ENCODE measurements at regions not wholly inside any gene's neighbourhood (a gene's known extent, or its start where the extent isn't known, plus 50 kb on each side); places are given as distances from the start of the nearest gene placed in this dataset.

- no peak for TF ChIP-seq CTCF (IDR thresholded peaks at IDR 0.05; ENCODE audit: insufficient read depth, low read length, poor library complexity, severe bottlenecking)
- Histone ChIP-seq H3K27me3 (ENCODE audit: control insufficient read depth, insufficient read depth, low read length) (no peaks in the 10 kb centered on the region), H3K36me3 (ENCODE audit: control insufficient read depth, insufficient read depth, low read length) (no peaks in the 10 kb centered on the region), H3K4me3 (ENCODE audit: low read depth, low read length) (no peak overlapping the region)
- no peak for DNase-seq (ENCODE audit: low read depth)
Measured at GRCh38 chr4:25563071-25563564, 92.5 kb upstream of the SLC34A2 start.

- no peak for DNase-seq (ENCODE audit: low read depth)
- H3K4me3 ChIP-seq (ENCODE audit: low read depth, low read length), result no peak overlapping the region
Measured at GRCh38 chr4:25564836-25565235, 90.8 kb upstream of the SLC34A2 start.

GRCh38 chr4:25567253-25567652, 88.4 kb upstream of the SLC34A2 start:
- DNase-seq (ENCODE audit: low read depth), result no peak
- Histone ChIP-seq H3K27me3 (ENCODE audit: control insufficient read depth, insufficient read depth, low read length) (no peaks in the 10 kb centered on the region), H3K4me3 (ENCODE audit: low read depth, low read length) (no peak overlapping the region), H3K36me3 (ENCODE audit: control insufficient read depth, insufficient read depth, low read length) (no peaks in the 10 kb centered on the region)
- no peak for TF ChIP-seq CTCF (IDR thresholded peaks at IDR 0.05; ENCODE audit: insufficient read depth, low read length, poor library complexity, severe bottlenecking)

More at GRCh38 chr4:25564836-25565235, 90.8 kb upstream of the SLC34A2 start:
- TF ChIP-seq CTCF (IDR thresholded peaks at IDR 0.05; ENCODE audit: insufficient read depth, low read length, poor library complexity, severe bottlenecking), result no peak
- no peaks in the 10 kb centered on the region for H3K27me3 ChIP-seq (ENCODE audit: control insufficient read depth, insufficient read depth, low read length)
- H3K36me3 ChIP-seq (ENCODE audit: control insufficient read depth, insufficient read depth, low read length), result no peaks in the 10 kb centered on the region

GRCh38 chr4:25569716-25570115, 85.9 kb upstream of the SLC34A2 start:
- no peak for TF ChIP-seq CTCF (IDR thresholded peaks at IDR 0.05; ENCODE audit: insufficient read depth, low read length, poor library complexity, severe bottlenecking)
- Histone ChIP-seq H3K27me3 (ENCODE audit: control insufficient read depth, insufficient read depth, low read length) (no peaks in the 10 kb centered on the region), H3K4me3 (ENCODE audit: low read depth, low read length) (no peak overlapping the region), H3K36me3 (ENCODE audit: control insufficient read depth, insufficient read depth, low read length) (no peaks in the 10 kb centered on the region)
- no peak for DNase-seq (ENCODE audit: low read depth)

GRCh38 chr4:25575611-25576010, 80.0 kb upstream of the SLC34A2 start:
- no peak for TF ChIP-seq CTCF (IDR thresholded peaks at IDR 0.05; ENCODE audit: insufficient read depth, low read length, poor library complexity, severe bottlenecking)
- H3K27me3 ChIP-seq (ENCODE audit: control insufficient read depth, insufficient read depth, low read length), result no peaks in the 10 kb centered on the region
- no peak for DNase-seq (ENCODE audit: low read depth)
- H3K4me3 ChIP-seq (ENCODE audit: low read depth, low read length), result no peak overlapping the region
- no peaks in the 10 kb centered on the region for H3K36me3 ChIP-seq (ENCODE audit: control insufficient read depth, insufficient read depth, low read length)

- Histone ChIP-seq H3K36me3 (ENCODE audit: control insufficient read depth, insufficient read depth, low read length) (no peaks in the 10 kb centered on the region), H3K27me3 (ENCODE audit: control insufficient read depth, insufficient read depth, low read length) (no peaks in the 10 kb centered on the region), H3K4me3 (ENCODE audit: low read depth, low read length) (no peak overlapping the region)
- TF ChIP-seq CTCF (IDR thresholded peaks at IDR 0.05; ENCODE audit: insufficient read depth, low read length, poor library complexity, severe bottlenecking), result no peak
- no peak for DNase-seq (ENCODE audit: low read depth)
Measured at GRCh38 chr4:25578432-25578831, 77.2 kb upstream of the SLC34A2 start.
